Keratinocyte (primary cell): ENCODE measurements at regions not wholly inside any gene's neighbourhood (a gene's known extent, or its start where the extent isn't known, plus 50 kb on each side); places are given as distances from the start of the nearest gene placed in this dataset.

Source experiments
- DNase-seq: peaks from one replicate; pipeline ENCODE4 v3.0.0-alpha.2; 2011; ENCODE audit warnings: low read depth, missing footprints, low spot score
- FAIRE-seq: peaks from 2 replicates; lab custom pipeline; 2011; peaks lifted over from hg19 to GRCh38; lab: Jason Lieb, UNC
- H2AFZ ChIP-seq: 2 replicates; pipeline ENCODE4 v1.6.0; 2012; ENCODE audit warnings: low read length, control low read depth, inconsistent platforms; ENCODE audit not compliant: control insufficient read depth
- H3K27ac ChIP-seq: 2 replicates; pipeline ENCODE4 v1.5.1; 2011; ENCODE audit warnings: low read length; ENCODE audit not compliant: control insufficient read depth, insufficient read depth
- H3K27me3 ChIP-seq: 3 replicates; pipeline ENCODE4 v1.6.0; 2011; ENCODE audit warnings: low read length; ENCODE audit not compliant: control insufficient read depth, insufficient read depth; ENCODE audit errors: extremely low read depth
- H3K36me3 ChIP-seq, 2 experiments: 2 replicates in 1 of 2; 3 replicates in 1 of 2; pipeline ENCODE4 v1.5.1; 2011; ENCODE audit warnings: low read length in 2 of 2, mild to moderate bottlenecking in 1 of 2; ENCODE audit not compliant: control insufficient read depth in 2 of 2, insufficient read depth in 2 of 2; ENCODE audit errors: extremely low read depth in 1 of 2
- H3K4me1 ChIP-seq: 3 replicates; pipeline ENCODE4 v1.5.1; 2011; ENCODE audit warnings: low read length; ENCODE audit not compliant: control insufficient read depth, insufficient read depth; ENCODE audit errors: extremely low read depth
- H3K4me2 ChIP-seq: 3 replicates; pipeline ENCODE4 v1.6.0; 2011; ENCODE audit warnings: low read depth, low read length; ENCODE audit not compliant: control insufficient read depth, insufficient read depth; ENCODE audit errors: extremely low read depth
- H3K4me3 ChIP-seq, 3 experiments: fragments of 200-600 bp in 1 of 3; sonication (generic) in 1 of 3; 2 replicates in 2 of 3; 3 replicates in 1 of 3; pipeline ENCODE4 v1.5.1; 2011 to 2016; ENCODE audit warnings: low read length in 3 of 3, mild to moderate bottlenecking in 3 of 3, control low read depth in 2 of 3, inconsistent platforms in 1 of 3, low read depth in 1 of 3, mixed read lengths in 1 of 3, mixed run types in 1 of 3, moderate library complexity in 1 of 3; ENCODE audit not compliant: control insufficient read depth in 2 of 3, insufficient read depth in 2 of 3; ENCODE audit errors: extremely low read depth in 1 of 3
- H3K79me2 ChIP-seq: 2 replicates; pipeline ENCODE4 v1.6.0; 2012; ENCODE audit warnings: low read length; ENCODE audit not compliant: control insufficient read depth, insufficient read depth
- H3K9ac ChIP-seq: 3 replicates; pipeline ENCODE4 v1.6.0; 2011; ENCODE audit warnings: low read length; ENCODE audit not compliant: control insufficient read depth, insufficient read depth; ENCODE audit errors: extremely low read depth
- H3K9me1 ChIP-seq: 3 replicates; pipeline ENCODE4 v1.6.0; 2011; ENCODE audit warnings: low read length; ENCODE audit not compliant: control insufficient read depth, insufficient read depth; ENCODE audit errors: extremely low read depth
- H3K9me3 ChIP-seq: 2 replicates; pipeline ENCODE4 v1.5.1; 2012; ENCODE audit warnings: low read depth, low read length; ENCODE audit not compliant: control insufficient read depth
- H4K20me1 ChIP-seq: 3 replicates; pipeline ENCODE4 v1.6.0; 2011; ENCODE audit warnings: low read length; ENCODE audit not compliant: control insufficient read depth, insufficient read depth; ENCODE audit errors: extremely low read depth
- EZH2 ChIP-seq: IDR thresholded peaks from one replicate; pipeline ENCODE4 v1.6.1; 2012; ENCODE audit warnings: inconsistent platforms, mild to moderate bottlenecking, low read length, moderate library complexity
- dilution Hi-C: fragments of 300-500 bp; cut with MboI; formaldehyde crosslinking; loops from one replicate; pipeline ENCODE4 v1.7.0; 2020; ENCODE audit warnings: low sequenced_read_pairs; ENCODE audit not compliant: extremely low pct_ligation_motif_present
- TF ChIP-seq, protein P1 (sequence below), 3 experiments: IDR thresholded peaks in 1 of 3; conservative IDR thresholded peaks in 1 of 3; optimal IDR thresholded peaks in 1 of 3; 2 replicates in 2 of 3; 3 replicates in 1 of 3; pipeline versions ENCODE3 to v1.5.1; 2011; ENCODE audit warnings: low read length in 3 of 3, mild to moderate bottlenecking in 3 of 3, moderate library complexity in 2 of 3, control low read depth in 1 of 3, inconsistent platforms in 1 of 3; ENCODE audit not compliant: insufficient read depth in 2 of 3; ENCODE audit errors: extremely low read depth in 1 of 3

- Histone ChIP-seq H3K36me3 (no peaks in the 10 kb centered on the region), H3K4me3 (no peak overlapping the region), H3K79me2 (no peaks in the 10 kb centered on the region), H3K9me3 (no peaks in the 10 kb centered on the region), H2AFZ (no peak overlapping the region), H3K27ac (no peak overlapping the region), H4K20me1 (no peaks in the 10 kb centered on the region), H3K27me3 (peaks cover 10% of the 10 kb centered on the region), H3K4me2 (no peak overlapping the region), H3K4me1 (no peaks in the 10 kb centered on the region), H3K9me1 (no peaks in the 10 kb centered on the region), H3K9ac (no peak overlapping the region)
- no peak for DNase-seq
- FAIRE-seq = no peak
- dilution Hi-C loops = no loop called here
- TF ChIP-seq EZH2 = no peak
- TF ChIP-seq, protein P1, sequence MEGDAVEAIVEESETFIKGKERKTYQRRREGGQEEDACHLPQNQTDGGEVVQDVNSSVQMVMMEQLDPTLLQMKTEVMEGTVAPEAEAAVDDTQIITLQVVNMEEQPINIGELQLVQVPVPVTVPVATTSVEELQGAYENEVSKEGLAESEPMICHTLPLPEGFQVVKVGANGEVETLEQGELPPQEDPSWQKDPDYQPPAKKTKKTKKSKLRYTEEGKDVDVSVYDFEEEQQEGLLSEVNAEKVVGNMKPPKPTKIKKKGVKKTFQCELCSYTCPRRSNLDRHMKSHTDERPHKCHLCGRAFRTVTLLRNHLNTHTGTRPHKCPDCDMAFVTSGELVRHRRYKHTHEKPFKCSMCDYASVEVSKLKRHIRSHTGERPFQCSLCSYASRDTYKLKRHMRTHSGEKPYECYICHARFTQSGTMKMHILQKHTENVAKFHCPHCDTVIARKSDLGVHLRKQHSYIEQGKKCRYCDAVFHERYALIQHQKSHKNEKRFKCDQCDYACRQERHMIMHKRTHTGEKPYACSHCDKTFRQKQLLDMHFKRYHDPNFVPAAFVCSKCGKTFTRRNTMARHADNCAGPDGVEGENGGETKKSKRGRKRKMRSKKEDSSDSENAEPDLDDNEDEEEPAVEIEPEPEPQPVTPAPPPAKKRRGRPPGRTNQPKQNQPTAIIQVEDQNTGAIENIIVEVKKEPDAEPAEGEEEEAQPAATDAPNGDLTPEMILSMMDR (optimal IDR thresholded peaks at IDR 0.05 in 1 of 3, IDR thresholded peaks at IDR 0.05 in 1 of 3, conservative IDR thresholded peaks at IDR 0.05 in 1 of 3; ENCODE audit: extremely low read depth in 1 of 3, insufficient read depth in 2 of 3, low read length in 3 of 3) = no peak
Observed at GRCh38 chr14:101007765-101008164, 104.2 kb upstream of the RTL1 start.

- Histone ChIP-seq H3K27me3 (peaks cover 10% of the 10 kb centered on the region), H3K9me1 (no peaks in the 10 kb centered on the region), H3K79me2 (no peaks in the 10 kb centered on the region), H2AFZ (no peak overlapping the region), H3K9me3 (no peaks in the 10 kb centered on the region), H3K36me3 (no peaks in the 10 kb centered on the region), H3K27ac (no peak overlapping the region), H3K4me1 (no peaks in the 10 kb centered on the region), H4K20me1 (no peaks in the 10 kb centered on the region), H3K9ac (no peak overlapping the region), H3K4me3 (no peak overlapping the region), H3K4me2 (no peak overlapping the region)
- DNase-seq (no peak), FAIRE-seq (no peak)
- no peak for TF ChIP-seq EZH2
- TF ChIP-seq, protein P1 (optimal IDR thresholded peaks at IDR 0.05 in 1 of 3, IDR thresholded peaks at IDR 0.05 in 1 of 3, conservative IDR thresholded peaks at IDR 0.05 in 1 of 3; ENCODE audit: extremely low read depth in 1 of 3, insufficient read depth in 2 of 3, low read length in 3 of 3) = no peak
- dilution Hi-C loops = no loop called here
Observed at GRCh38 chr14:101008196-101008595, 104.7 kb upstream of the RTL1 start.
